Choroid plexus epithelial cell (primary cell): ENCODE measurements at regions not wholly inside any gene's neighbourhood (a gene's known extent, or its start where the extent isn't known, plus 50 kb on each side); places are given as distances from the start of the nearest gene placed in this dataset.

Experiments used
- DNase-seq: peaks from one replicate; pipeline ENCODE4 v3.0.0-alpha.2; 2010; ENCODE audit warnings: low read depth
- H3K4me3 ChIP-seq: 2 replicates; pipeline ENCODE4 v1.5.1; 2011; ENCODE audit warnings: low read depth, mild to moderate bottlenecking, control low read depth, low read length, moderate library complexity
- CTCF ChIP-seq: conservative IDR thresholded peaks from 2 replicates; pipeline ENCODE4 v1.5.1; 2011; ENCODE audit warnings: low read depth, mild to moderate bottlenecking, control low read depth, inconsistent platforms, low read length, moderate library complexity

GRCh38 chr5:117058740-117059139 is 484.1 kb upstream of the SEMA6A start:
- H3K4me3 ChIP-seq, result no peak overlapping the region
- DNase-seq, result no peak
- TF ChIP-seq CTCF, result no peak

- no peak for TF ChIP-seq CTCF
- H3K4me3 ChIP-seq, result no peak overlapping the region
- no peak for DNase-seq
These were observed 480.9 kb upstream of the SEMA6A start for GRCh38 chr5:117055517-117055916.

GRCh38 chr5:117054911-117055310 is 480.3 kb upstream of the SEMA6A start:
- no peak overlapping the region for H3K4me3 ChIP-seq
- no peak for DNase-seq
- TF ChIP-seq CTCF, result no peak

- no peak for DNase-seq
- no peak for TF ChIP-seq CTCF
- H3K4me3 ChIP-seq, result no peak overlapping the region
These were observed 479.5 kb upstream of the SEMA6A start for GRCh38 chr5:117054141-117054540.

- DNase-seq, result no peak
- TF ChIP-seq CTCF, result no peak
- H3K4me3 ChIP-seq, result no peak overlapping the region
These were observed 467.4 kb upstream of the SEMA6A start for GRCh38 chr5:117041926-117042595.

- no peak for TF ChIP-seq CTCF
- no peak overlapping the region for H3K4me3 ChIP-seq
These were observed 464.4 kb upstream of the SEMA6A start for GRCh38 chr5:117039035-117039434.

GRCh38 chr5:117027384-117027783 is 452.8 kb upstream of the SEMA6A start:
- H3K4me3 ChIP-seq, result no peak overlapping the region
- no peak for TF ChIP-seq CTCF

More at GRCh38 chr5:117039035-117039434, 464.4 kb upstream of the SEMA6A start:
- no peak for DNase-seq

More at GRCh38 chr5:117027384-117027783, 452.8 kb upstream of the SEMA6A start:
- no peak for DNase-seq
